NCI-H1436 treated with DMSO at 0.1 percent for 48 hours (cell line): ENCODE measurements at regions not wholly inside any gene's neighbourhood (a gene's known extent, or its start where the extent isn't known, plus 50 kb on each side); places are given as distances from the start of the nearest gene placed in this dataset.
"Not testable (repeated sequence)": the region's sequence is repeated elsewhere in the genome, so short reads cannot be mapped to it uniquely, and the experiment has no call there.

Experiments
- DNase-seq: peaks from one replicate; lab custom pipeline; 2025; lab: John Stamatoyannopoulos, UW

DNA sequence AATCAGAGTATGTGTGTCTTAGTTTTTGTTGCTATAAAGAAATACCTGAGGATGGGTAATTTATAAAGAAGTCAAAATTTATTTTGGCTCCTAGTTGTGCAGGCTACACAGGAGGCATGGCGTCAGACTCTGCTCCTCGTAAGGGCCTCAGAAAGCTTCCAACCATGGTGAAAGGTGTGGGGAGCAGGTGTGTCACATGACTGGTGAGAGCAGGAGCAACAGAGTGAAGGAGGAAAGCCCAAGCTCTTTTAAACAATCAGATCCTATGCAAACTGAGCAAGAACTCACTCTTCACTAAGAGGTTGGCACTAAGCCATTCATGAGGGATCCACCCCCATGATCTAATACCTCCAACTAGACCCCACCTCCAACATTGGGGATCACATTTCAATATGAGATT lies 1524.3 kb downstream of the HACE1 start:
- no peak for DNase-seq

DNA sequence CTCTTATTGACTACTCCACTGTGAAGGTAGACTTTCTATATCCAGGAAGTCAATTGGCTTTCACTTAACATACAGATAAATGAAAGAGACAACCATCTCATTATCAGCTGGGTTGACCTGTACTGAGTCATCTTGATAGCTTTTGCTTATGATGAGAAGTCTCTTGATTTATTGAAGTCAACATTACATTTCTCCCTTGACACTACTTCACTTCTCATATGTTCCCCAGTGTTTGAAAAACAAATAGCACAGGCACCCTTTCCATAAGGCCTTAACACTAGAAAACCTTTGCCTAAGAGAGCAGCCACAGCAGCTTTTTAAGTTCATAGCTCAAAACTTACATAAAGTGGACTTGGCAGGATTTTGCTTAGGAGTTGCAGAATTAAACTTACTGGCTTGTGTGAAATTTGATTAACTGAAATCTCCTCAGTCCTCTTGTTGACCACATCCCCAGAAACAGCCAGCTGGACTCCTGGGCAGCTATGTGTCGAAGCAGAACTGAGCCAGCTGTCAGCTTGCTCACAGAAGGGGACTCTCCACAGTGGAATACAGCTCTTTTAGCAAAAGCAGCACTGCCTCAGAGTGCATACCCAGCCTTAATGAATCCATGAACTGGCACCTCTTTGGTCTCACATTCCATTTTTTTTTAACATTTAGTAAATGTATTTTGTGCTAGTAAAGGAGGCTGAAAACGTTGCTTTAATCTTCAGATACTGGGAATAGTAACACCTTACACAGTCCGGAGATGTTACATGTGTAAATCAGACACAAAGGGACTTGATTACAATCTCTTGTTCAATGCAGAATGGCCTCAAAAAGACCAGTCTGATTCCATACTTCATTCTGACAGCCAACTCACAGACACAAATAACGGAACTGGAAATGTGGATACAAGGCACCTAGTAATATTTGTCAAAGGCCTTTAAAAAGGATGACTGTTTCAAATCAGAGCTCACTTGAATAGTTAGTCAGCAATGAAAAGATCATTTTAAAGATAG lies 1532.7 kb downstream of the HACE1 start:
- no peak for DNase-seq

- DNase-seq = no peak
Observed at GRCh38 chr6:103313432-103313831, 1546.3 kb downstream of the HACE1 start.

GRCh38 chr6:103294376-103294775 lies 1565.3 kb downstream of the HACE1 start:
- not testable (repeated sequence) for DNase-seq

- DNase-seq = no peak
Observed at GRCh38 chr6:103284835-103285234, 1574.9 kb downstream of the HACE1 start.

- DNase-seq = no peak
Observed at GRCh38 chr6:103280417-103280816, 1579.3 kb downstream of the HACE1 start.

- DNase-seq = no peak
Observed at GRCh38 chr6:103277936-103278335, 1581.8 kb downstream of the HACE1 start.

GRCh38 chr6:103273048-103273447 lies 1586.7 kb downstream of the HACE1 start:
- DNase-seq = no peak

DNA sequence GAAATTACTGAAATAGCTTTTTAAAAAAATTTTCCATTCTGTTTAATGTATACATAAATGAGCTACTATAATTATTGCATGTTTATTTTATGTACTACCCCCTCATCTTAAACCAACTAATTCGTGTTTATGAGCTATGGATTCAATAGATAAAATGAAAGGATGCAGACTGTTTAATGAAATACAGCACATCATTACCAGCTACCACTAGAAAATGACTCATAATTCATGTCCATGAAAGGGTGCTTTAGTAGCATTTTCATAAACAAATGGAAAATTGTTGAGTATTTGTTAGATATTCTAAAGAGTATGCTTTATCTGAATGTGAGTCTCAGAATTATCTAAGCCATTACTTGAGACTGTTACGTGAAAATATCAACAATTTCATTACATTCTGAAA lies 1590.1 kb downstream of the HACE1 start:
- DNase-seq = no peak

DNA sequence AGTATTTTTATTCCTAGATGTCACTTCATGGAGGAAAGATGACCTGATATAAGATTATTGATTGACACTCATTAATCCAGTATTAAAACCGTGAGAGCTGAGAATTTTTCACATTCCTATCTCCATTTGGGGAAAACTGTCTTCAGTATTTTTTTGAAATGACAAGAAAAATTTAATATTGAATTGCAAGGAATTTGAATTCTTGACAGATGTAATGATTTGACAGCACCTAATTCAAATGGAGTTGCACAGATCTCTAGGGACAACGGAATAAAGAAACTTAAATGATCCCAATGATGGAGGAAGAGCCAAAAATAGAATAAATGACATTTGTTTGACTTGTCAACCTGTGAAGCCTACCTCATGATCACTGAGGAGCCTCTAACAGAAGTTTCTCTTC lies 1591.4 kb downstream of the HACE1 start:
- DNase-seq = no peak

DNA sequence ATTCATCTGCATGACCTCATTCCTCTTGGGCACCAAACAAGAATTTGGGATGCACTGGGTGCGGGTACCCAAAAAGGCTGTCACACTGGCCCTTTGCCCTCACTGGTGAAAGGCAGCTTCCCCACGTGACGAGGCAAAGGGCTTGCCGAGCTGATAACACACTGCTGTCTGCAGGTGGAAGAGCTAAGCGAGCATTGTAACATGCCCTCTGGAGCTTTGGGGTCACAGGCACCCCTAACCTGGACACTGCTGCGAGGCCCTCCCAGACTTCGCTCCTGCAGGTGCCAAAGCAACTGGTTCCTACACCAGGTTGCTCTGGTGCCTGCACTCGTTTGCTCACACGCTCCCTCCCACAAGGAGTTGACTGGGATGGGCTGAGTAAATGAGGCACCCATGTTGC lies 1595.7 kb downstream of the HACE1 start:
- no peak for DNase-seq

GRCh38 chr6:103255132-103255531 lies 1604.6 kb downstream of the HACE1 start:
- DNase-seq = no peak

DNA sequence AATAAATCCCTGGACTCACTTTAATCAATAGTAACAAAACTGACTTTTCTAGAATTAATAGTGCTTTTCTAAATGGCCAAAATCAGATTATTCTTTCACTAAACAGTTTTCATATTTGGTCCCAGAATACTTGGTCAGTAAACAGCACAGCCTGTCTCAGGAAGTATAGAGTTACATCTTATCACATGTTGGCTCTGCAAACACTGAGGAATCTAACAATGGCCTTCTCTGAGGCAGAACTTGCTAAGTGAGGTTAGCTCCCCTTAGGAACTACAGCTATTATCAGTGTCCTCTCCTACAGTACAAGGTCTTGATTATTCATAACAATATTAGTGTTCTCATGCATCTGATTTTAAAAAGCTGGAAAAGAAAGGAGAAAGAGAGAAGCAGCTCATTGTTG lies 1622.8 kb downstream of the HACE1 start:
- no peak for DNase-seq

DNA sequence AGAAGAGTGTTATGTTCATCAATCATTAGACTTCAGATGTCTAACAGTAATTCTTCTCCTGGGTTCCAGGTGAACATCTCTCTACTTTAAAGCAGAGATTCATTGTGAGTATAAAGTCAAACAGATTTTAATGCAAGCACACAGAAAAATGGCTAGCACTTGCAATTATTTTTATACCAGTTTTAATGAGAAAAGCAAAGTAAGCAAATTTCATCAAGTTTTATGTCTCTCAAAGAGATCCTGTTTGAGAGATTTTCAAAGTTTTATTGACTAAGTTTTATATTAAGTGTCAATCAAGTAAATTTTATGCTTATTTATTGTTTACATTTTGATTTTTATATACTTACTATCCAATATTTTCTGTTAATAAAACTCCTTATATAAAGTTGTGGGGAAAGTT lies 1628.5 kb downstream of the HACE1 start:
- DNase-seq = no peak

DNA sequence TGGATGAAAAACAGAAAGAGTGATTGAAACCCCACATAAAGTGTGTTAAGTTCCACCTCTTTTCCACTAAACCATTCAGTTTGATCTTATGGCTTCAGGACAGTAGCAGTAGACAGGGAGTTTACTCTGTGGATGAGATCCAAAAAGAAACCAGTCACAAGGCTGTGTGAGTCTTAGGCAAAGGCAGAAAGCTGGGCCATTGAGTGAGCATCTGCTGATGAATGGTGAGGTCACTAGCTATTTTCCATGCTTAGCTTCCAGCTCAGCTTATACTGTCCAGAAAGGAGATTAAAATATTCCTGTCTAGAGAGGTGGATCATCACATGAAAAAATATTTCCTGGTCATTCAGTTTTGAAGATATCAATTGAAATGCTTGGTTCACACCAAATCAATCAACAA lies 1643.9 kb downstream of the HACE1 start:
- DNase-seq = no peak

DNA sequence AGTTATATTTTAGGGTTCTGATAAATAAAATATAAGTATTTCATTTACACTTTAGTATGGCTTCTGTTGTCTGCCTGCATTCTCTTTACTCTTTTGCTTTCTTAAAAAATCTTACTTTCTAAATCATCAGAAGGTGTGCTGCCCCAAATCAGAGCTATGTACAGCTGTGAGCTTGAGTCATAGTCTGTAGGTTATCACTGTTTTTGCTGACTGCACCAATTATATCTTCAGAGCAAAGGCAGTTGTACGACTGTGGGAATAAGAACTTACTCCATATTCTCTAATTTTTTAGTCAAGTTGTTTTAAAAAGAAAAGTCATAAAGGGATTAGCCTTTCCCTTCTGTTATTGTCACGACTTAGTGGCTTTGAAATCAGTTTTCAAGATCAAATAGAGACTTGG lies 1649.0 kb downstream of the HACE1 start:
- no peak for DNase-seq

DNA sequence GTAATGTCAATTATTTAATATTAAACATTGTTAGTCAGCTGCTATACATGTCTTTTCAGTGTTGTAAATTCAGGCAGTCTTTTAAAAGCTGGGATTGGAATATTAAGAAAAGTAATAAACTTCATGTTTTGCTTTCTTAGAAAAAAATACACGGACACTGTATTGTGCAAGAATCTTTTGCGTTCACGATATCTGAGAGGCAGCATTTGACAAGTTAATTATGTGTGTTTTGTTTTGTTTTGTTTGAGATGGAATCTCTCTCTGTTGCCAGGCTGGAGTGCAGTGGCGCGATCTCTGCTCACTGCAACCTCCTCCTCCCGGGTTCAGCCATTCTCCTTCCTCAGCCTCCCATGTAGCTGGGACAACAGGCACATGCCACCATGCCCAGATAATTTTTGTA lies 1661.3 kb downstream of the HACE1 start:
- no peak for DNase-seq

GRCh38 chr6:103193413-103193812 lies 1666.3 kb downstream of the HACE1 start:
- no peak for DNase-seq

GRCh38 chr6:103191391-103192093 lies 1668.2 kb downstream of the HACE1 start:
- DNase-seq = no peak

GRCh38 chr6:103184776-103185175 lies 1674.9 kb downstream of the HACE1 start:
- DNase-seq = no peak

GRCh38 chr6:103183831-103184411 lies 1675.8 kb downstream of the HACE1 start:
- DNase-seq = no peak

- no peak for DNase-seq
Observed at GRCh38 chr6:103178193-103178592, 1681.5 kb downstream of the HACE1 start.

DNA sequence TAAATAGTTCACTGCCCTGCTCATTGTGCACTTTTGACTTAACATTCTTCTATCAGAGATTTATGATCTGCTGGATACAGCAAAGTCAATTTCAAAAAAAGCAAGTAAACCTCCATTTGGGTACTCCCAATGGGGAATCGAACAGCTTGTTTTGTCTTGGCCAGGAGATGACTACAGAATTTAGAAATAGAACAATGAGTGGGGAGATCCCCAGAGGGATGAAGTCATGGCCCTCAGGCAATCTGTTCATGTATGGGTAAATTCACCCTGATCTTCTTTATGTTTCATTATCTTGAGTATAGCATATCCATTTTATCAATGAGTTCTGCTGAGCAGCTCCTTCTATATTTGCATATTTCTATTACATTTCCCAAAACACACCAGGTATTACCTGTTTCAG lies 1681.9 kb downstream of the HACE1 start:
- no peak for DNase-seq
